Activated T-cell treated with anti-CD3 and anti-CD28 coated beads, Interleukin-2, amount 50 U/mL, for 48 hours (primary cell): ENCODE measurements at regions not wholly inside any gene's neighbourhood (a gene's known extent, or its start where the extent isn't known, plus 50 kb on each side); places are given as distances from the start of the nearest gene placed in this dataset.

ENCODE experiments used
- DNase-seq, 2 experiments: peaks; one replicate each; pipeline ENCODE4 v3.0.0-alpha.2; 2020

GRCh38 chr13:70363991-70364390, 255.7 kb upstream of the KLHL1 start:
- no peak for DNase-seq

DNA sequence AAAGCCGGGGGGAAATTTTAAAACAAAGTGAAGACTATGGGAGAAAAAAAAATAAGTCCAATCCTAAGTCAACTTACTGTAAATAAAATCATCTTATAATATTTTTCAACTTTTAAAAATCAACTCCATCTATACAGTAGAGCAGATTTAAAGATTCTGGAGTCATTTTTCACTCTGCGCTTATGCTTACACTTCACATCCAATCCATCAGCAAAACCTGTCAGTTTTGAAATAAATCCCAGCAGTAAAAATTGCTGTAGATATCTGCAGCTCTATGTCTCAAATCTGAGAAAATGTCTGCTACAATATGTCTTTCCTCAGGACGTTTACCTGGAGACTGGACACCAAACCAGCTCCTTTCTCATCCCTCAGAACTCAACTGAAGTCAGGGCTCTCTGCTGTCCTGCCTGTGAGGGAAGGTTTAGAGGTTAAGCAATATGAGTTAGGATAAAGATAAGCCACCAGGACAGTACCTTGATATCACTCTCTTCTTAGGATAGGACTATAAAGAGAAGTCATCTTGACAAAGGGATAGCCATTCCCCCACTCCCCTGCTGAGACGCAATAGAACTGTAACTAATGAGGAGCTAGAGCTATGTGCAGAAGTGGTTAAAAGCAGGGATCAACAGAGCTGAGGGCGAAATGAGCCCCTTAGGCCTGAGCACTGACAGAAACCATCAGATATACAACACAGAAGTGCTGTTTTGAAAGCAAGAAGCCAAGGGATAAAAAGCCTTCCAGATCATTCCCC, 254.7 kb upstream of the KLHL1 start:
- DNase-seq: no peak

DNA sequence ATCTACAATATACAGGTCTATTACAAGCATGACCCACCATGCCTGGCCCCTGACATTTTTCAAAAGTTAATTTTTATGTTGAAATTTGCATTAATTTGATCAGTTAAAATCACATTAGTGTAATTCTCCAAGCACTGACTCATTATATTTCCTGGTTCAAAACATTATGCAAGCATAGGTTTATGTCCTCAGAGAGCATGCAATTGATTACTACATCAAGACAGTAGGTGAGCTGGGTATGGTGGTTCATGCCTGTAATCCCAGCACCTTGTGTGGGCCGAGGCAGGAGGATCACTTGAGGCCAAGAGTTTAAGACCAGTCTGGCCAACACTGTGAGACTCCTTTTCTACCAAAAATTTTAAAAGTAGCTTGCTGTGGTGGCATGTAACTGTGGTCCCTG, 248.8 kb upstream of the KLHL1 start:
- DNase-seq: no peak

DNA sequence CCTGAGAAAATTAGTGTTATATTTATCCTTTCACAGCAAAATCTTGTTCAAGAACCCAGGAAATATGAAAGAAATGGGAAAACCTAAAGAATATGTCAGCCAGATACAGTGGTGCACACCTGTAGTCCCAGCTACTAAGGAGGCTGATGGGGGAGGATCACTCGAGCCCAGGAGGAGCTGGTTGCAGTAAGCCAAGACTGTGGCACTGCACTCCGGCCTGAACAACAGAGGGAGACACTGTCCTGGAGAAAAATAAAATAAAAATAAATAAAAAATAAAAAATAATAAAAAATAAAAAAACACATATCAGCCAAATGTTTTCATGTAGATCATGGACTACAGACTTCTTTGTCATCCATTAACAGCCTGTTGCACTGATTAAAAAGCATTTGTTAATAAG, 244.8 kb upstream of the KLHL1 start:
- DNase-seq: no peak

GRCh38 chr13:70347947-70348620, 239.8 kb upstream of the KLHL1 start:
- DNase-seq: no peak

DNA sequence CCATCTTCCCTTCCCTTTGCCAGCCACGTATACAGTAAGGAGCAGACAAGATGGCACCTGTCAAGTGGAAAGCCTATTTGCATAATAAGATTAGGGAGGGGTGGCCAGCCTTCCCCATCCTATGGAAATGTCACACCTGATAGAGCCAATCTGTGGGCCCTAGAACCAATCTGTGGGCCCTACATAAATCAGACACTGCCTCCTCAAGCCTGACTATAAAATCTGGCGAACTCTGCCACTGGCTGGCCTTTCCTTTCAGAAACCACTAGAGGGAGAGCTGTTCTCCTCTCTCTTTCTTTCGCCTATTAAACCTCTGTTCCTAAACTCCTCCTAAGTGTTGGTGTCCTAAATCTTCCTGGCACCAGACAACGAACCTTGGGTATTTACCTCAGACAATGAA, 231.5 kb upstream of the KLHL1 start:
- no peak for DNase-seq

- DNase-seq: no peak
Measured at GRCh38 chr13:70338609-70339008, 230.4 kb upstream of the KLHL1 start.

DNA sequence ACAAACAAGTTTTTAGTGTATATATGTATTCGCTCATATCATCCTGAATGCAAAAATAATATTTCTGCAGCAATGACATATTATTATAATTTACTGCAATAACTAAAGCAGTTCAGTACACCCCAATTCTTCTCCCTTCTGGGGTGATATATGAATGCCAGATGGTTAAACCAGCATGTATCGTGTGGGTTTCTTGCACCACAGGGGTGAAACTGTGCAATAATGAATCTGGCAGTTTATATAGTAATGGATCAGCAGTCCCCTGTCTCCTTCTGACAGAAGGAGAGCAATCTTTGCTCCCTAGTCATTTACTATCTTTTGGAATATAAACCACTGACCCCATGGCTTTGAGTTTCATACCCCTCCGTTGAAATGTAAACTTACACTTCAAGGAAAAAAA, 228.6 kb upstream of the KLHL1 start:
- no peak for DNase-seq

DNA sequence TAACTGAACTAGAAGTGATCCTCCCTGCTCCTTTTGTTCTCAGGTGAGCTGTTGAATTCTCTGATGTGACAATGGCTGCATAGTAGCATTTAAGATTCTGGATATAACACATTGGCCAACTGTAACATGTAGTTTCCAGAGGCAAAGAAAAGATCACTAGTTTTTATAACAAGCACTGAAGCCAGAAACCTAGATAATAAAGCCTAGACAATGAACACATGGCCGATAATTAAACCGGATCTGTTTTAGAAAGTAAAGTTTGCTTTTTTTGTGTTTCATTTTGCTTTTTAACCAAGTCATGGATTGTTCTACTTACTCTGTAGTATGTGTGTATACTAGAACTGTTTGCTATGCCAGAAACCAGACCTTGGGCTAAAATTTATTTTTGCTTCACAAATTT, 225.5 kb upstream of the KLHL1 start:
- no peak for DNase-seq

DNA sequence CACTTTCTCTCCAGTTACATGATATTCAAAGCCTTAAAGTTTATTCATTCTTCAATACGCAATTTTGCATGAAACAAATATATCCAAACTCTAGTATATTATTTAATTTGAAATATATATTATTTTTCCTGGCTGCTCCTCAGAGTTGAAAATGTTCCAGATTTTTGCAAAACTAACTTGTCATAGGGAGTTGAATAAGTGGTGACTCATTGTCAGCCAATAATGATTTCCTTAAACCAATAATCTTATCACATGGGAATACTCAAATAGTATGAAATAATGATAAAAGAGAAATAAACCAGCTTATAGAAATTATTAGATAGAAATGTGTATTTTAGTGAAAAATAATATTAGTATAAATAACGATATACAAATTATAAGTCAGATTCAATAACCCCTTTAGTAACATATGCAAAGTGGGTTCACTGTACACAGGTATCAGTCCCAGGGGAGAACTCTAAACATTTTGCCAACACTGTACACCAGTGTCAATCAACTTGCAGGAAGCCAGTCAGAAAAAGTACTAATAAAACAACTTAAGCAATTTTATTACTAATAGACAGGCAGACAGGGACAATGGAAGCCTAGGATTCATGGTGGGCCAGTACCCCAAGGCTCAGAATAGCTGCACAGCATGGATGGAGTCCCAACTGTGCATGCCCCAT, 222.6 kb upstream of the KLHL1 start:
- no peak for DNase-seq

- no peak for DNase-seq
Measured at GRCh38 chr13:70324519-70324918, 216.3 kb upstream of the KLHL1 start.

- no peak for DNase-seq
Measured at GRCh38 chr13:70311191-70311590, 202.9 kb upstream of the KLHL1 start.

GRCh38 chr13:70310396-70311119, 202.3 kb upstream of the KLHL1 start:
- DNase-seq: no peak

- DNase-seq: no peak
Measured at GRCh38 chr13:70297189-70297616, 189.0 kb upstream of the KLHL1 start.

DNA sequence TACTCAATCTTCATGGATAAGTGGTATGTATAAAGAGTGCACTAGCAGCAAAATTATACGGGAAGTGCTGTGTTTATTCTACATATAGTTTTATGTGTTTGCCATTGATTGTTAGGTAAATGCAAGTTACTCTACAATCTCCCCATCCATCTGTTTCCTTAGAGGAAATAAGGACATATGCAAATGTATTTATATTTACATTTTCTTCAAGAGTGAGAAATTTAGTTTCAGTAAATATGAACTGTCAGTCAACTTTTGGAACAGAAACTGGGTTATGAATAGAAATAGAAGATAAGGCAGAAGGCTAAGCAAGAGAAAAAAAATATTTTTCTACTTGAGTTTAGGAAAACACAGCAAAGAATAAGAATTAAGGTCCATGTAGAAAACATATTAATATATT, 176.1 kb upstream of the KLHL1 start:
- DNase-seq: no peak

- no peak for DNase-seq
Measured at GRCh38 chr13:70275841-70276240, 167.6 kb upstream of the KLHL1 start.

- DNase-seq: no peak
Measured at GRCh38 chr13:70255406-70255991, 147.2 kb upstream of the KLHL1 start.

DNA sequence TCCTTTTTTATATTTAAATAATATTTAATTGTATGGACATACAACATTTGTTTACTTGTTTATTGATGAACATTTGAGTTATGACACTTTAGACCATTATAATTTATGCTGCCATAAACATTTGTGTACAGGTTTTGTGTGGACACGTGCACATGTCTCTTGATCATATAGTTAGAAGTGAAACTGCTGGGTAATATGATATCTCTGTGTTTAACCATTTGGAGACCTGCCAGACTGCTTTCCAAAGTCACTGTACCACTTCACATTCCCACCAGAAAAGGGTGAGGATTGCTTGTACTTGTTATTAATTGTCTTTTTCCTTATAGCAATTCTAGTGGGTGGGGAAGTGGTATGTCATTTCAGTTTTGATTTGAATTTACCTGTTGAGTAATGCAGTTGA, 145.6 kb upstream of the KLHL1 start:
- DNase-seq: no peak

- no peak for DNase-seq
Measured at GRCh38 chr13:70253411-70253810, 145.2 kb upstream of the KLHL1 start.

DNA sequence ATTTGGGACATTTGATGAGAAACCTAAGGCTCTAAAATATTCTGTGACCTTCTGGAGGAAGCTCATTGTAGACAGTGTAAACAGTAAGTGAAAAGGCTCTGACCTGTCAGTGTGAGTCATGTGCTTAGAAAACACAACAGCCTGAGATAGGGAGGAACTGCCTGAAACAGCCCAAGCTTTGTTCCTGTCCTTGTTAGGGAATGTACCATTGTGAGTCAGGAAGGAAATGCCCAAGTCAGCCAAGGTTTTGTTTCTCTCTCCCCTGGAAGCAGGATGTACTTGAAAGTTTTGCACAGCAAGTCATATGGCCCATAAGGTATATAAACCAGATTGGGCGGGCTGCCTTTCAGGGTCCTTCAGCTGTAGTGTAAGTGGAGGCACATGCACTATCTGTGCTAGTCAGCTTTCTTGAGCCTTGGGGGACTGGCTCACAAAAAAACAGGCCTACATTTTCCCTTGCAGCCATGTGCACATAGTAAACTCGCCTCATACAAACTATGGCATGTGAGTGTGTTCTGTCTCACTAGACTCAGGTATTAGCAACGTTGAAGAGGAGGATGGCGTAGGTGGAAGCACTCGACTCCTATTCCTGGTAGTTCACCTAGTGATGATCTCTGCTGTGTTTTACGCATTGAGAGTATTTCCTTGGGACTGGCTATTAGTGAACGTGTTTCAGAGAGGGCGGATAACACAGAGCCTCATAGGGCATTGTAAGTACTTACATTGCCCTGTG, 141.2 kb upstream of the KLHL1 start:
- DNase-seq: no peak

DNA sequence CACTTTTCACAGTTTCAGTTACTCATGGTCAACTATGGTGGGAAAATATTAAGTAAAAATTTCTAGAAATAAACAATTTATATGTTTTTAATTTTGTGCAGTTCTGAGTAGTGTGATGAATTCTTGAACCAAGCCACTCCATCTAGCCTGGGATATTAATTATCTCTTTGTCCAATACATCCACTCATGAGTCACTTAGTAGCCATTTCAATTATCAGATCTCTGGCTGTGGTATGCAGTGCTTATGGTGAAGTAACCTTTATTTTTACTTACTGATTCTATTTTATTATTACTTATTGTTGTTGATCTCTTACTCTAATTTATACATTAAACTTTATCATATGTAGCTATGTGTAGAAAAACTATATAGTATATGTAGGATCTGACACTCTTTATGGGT, 128.9 kb upstream of the KLHL1 start:
- no peak for DNase-seq

DNA sequence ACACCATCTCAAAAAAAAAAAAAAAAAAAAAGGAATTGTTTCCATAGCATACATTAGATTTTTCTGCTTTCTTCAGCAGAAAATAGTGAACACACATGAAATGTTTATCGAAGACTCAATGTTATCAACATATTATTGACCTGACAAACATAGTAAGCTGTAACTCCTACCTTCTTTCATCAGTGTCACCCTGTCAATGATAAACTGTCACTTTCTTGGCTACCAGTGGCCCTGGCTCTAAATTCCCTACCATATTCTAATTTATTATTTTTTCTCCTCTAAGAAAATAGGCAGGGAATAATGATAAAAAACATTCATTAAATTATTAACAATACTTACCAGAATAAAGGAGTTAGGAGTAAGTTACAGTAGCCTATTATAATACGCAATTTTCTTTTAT, 127.3 kb upstream of the KLHL1 start:
- DNase-seq: no peak
